BJ (cell line): ENCODE measurements at regions not wholly inside any gene's neighbourhood (a gene's known extent, or its start where the extent isn't known, plus 50 kb on each side); places are given as distances from the start of the nearest gene placed in this dataset.

Experiments used
- CTCF ChIA-PET: fragments of 350-600 bp; formaldehyde crosslinking; extraction: SDS; loops from one replicate; lab custom pipeline; 2021; ENCODE audit warnings: antibody characterized with exemption, inconsistent platforms; lab: Yijun Ruan, JAX
- POLR2A ChIA-PET: fragments of 300-600 bp; sonication (Branson Sonifier 250); formaldehyde crosslinking; extraction: SDS; loops from one replicate; lab custom pipeline; 2021; ENCODE audit warnings: antibody characterized with exemption; lab: Charles Lee
- DNase-seq: peaks from one replicate; pipeline ENCODE4 v3.0.0-alpha.2; 2011; ENCODE audit warnings: low read depth
- H3K27me3 ChIP-seq: 2 replicates; pipeline ENCODE4 v1.6.0; 2011; ENCODE audit warnings: low read length; ENCODE audit not compliant: control insufficient read depth, insufficient read depth
- H3K36me3 ChIP-seq: 2 replicates; pipeline ENCODE4 v1.5.1; 2011; ENCODE audit warnings: low read length; ENCODE audit not compliant: control insufficient read depth, insufficient read depth
- H3K4me3 ChIP-seq: 2 replicates; pipeline ENCODE4 v1.5.1; 2011; ENCODE audit warnings: low read depth, mild to moderate bottlenecking, control low read depth, low read length
- TF ChIP-seq, protein P1 (sequence below): IDR thresholded peaks from 2 replicates; pipeline ENCODE4 v1.5.1; 2011; ENCODE audit warnings: low read depth, mild to moderate bottlenecking, control low read depth, inconsistent platforms, low read length, moderate library complexity; ENCODE audit not compliant: insufficient read depth

DNA sequence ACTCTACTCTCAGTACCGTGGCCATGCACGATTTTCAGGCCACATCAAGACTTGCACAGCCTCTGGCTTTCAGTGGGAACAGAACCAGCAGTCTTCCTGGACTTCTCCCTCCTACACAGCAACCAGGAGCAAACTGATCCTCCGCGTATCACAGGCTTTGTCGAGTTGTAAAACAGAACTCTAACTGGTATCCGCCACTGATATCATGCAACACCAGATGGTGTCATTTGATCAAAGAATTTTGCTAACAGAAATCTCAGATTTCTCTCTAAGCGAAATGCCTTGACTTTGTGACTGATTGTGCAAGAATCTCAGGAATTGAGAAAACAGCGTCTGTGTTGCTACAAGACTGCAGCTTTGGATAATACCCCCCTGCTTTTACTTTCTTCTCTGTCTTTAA lies 85.7 kb downstream of the COPS8 start:
- TF ChIP-seq, protein P1, sequence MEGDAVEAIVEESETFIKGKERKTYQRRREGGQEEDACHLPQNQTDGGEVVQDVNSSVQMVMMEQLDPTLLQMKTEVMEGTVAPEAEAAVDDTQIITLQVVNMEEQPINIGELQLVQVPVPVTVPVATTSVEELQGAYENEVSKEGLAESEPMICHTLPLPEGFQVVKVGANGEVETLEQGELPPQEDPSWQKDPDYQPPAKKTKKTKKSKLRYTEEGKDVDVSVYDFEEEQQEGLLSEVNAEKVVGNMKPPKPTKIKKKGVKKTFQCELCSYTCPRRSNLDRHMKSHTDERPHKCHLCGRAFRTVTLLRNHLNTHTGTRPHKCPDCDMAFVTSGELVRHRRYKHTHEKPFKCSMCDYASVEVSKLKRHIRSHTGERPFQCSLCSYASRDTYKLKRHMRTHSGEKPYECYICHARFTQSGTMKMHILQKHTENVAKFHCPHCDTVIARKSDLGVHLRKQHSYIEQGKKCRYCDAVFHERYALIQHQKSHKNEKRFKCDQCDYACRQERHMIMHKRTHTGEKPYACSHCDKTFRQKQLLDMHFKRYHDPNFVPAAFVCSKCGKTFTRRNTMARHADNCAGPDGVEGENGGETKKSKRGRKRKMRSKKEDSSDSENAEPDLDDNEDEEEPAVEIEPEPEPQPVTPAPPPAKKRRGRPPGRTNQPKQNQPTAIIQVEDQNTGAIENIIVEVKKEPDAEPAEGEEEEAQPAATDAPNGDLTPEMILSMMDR = no peak
- POLR2A ChIA-PET = interaction anchor here (1.0 to 1.5 kb wide), 2 partner anchors 128 to 144 kb away, joined by 3 to 5 read pairs; no protein-coding TSS in a partner anchor
- Histone ChIP-seq H3K36me3 (no peaks in the 10 kb centered on the region), H3K27me3 (no peaks in the 10 kb centered on the region), H3K4me3 (no peak overlapping the region)
- CTCF ChIA-PET = interaction anchor here (0.9 to 1.3 kb wide), 6 partner anchors 51 to 310 kb away, joined by 3 to 4 read pairs (median 3); no protein-coding TSS in a partner anchor
- DNase-seq = peak; percentile 91

DNA sequence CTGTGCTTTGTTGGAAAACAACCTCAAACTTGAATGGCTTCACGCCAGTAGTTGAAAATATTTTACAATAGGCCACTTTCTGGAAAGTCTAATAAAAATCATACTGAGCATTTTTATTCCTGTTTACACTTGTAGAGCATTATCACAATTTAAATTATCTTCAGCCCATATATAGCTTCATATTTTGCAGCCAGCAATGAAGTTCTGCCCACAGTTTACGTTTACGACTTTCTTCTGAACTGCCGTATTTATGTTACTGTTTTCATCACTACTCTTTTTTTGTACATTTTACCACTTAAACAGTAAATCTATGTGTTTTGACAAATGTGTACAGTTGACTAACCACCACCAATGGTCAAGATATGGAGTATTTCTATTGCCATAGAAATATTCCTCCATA lies 86.2 kb downstream of the COPS8 start:
- no peak for DNase-seq
- Histone ChIP-seq H3K4me3 (no peak overlapping the region), H3K36me3 (no peaks in the 10 kb centered on the region), H3K27me3 (no peaks in the 10 kb centered on the region)
- CTCF ChIA-PET = interaction anchor here (0.9 to 1.3 kb wide), 5 partner anchors 50 to 309 kb away, joined by 3 to 4 read pairs (median 3); no protein-coding TSS in a partner anchor
- TF ChIP-seq, protein P1 = no peak
- POLR2A ChIA-PET = interaction anchor here (1.0 to 1.5 kb wide), 2 partner anchors 127 to 144 kb away, joined by 3 to 5 read pairs; no protein-coding TSS in a partner anchor

DNA sequence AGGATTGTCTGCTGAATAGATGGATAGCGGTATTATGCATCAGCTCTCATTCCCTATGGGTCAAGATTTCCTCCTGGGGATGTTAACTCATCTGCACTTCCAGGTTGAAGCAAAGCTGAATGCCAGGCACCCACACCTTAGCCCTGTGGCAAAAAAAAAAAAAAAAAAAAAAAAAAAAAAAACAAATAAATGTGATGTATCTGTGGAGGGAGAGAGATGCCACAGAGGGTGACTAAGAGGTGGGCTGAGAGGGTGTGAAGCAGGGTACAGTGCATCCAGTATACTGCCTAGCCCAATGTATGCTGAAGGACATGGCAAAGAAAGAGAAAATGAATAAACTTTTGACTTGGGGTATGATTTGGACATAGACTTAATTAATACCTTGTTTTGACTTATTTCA lies 91.4 kb downstream of the COPS8 start:
- POLR2A ChIA-PET = no interaction called here
- Histone ChIP-seq H3K27me3 (no peaks in the 10 kb centered on the region), H3K36me3 (no peaks in the 10 kb centered on the region), H3K4me3 (no peak overlapping the region)
- CTCF ChIA-PET = no interaction called here
- TF ChIP-seq, protein P1 = no peak
- DNase-seq = no peak

DNA sequence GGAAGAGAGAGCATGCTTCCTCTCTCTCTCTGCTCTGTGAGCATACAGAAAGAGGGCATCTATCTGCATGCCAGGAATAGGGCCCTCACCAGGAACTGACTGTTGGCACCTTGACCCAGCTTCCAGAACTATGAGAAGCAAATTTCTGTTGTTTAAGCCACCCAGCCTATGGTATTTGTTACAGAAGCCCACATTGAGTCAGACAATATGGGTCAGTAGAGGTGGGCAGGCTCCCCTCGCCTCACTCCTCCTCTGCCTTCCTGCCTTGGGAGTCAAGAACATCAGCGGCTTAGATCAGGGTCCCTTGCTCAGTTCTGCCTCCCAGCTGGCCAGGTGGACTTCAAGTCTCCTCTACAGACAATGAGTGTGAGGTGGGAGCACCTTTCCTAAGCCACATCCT lies 92.3 kb downstream of the COPS8 start:
- TF ChIP-seq, protein P1 = no peak
- POLR2A ChIA-PET = no interaction called here
- CTCF ChIA-PET = interaction anchor here (0.9 to 1.8 kb wide), 2 partner anchors 13 to 28 kb away, joined by 3 to 5 read pairs; no protein-coding TSS in a partner anchor
- no peak for DNase-seq
- Histone ChIP-seq H3K4me3 (no peak overlapping the region), H3K27me3 (no peaks in the 10 kb centered on the region), H3K36me3 (no peaks in the 10 kb centered on the region)

DNA sequence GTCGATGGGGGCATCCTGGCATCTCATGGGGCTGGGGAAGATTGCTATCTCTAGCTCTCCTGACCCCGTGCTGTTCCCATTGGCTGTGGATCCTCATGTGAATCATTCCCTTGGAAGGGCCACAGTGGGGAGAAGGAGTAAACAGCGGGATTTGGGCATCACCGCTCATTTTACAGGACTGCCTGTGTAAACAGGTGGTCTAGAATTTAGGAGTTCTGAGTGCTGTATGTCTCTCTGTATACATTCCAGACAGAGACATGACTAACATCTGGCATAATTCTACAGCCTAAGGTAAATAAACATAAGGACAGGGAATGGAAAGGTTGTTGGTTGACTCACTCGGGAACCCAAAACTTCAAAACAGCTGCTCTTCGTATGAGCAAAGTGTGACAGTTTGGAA lies 92.7 kb downstream of the COPS8 start:
- POLR2A ChIA-PET = no interaction called here
- Histone ChIP-seq H3K27me3 (no peaks in the 10 kb centered on the region), H3K4me3 (no peak overlapping the region), H3K36me3 (no peaks in the 10 kb centered on the region)
- CTCF ChIA-PET = interaction anchor here (0.9 to 1.8 kb wide), 2 partner anchors 13 to 28 kb away, joined by 3 to 5 read pairs; no protein-coding TSS in a partner anchor
- TF ChIP-seq, protein P1 = no peak
- DNase-seq = no peak
